Stimulated activated CD8-positive, alpha-beta memory T cell treated with anti-CD3 and anti-CD28 coated beads, Interleukin-12 subunit alpha, Interleukin-12 subunit beta, amount 100 ng/mL, for 4 hours (primary cell): ENCODE measurements at regions not wholly inside any gene's neighbourhood (a gene's known extent, or its start where the extent isn't known, plus 50 kb on each side); places are given as distances from the start of the nearest gene placed in this dataset.
"Not testable (repeated sequence)": the region's sequence is repeated elsewhere in the genome, so short reads cannot be mapped to it uniquely, and the experiment has no call there.

ENCODE experiments used
- DNase-seq: peaks from one replicate; pipeline ENCODE4 v3.0.0-alpha.2; 2020; ENCODE audit warnings: low read depth

- no peak for DNase-seq
Measured at GRCh38 chr2:106257830-106258229, 63.7 kb upstream of the UXS1 start.

- no peak for DNase-seq
Measured at GRCh38 chr2:106257135-106257534, 63.0 kb upstream of the UXS1 start.

DNA sequence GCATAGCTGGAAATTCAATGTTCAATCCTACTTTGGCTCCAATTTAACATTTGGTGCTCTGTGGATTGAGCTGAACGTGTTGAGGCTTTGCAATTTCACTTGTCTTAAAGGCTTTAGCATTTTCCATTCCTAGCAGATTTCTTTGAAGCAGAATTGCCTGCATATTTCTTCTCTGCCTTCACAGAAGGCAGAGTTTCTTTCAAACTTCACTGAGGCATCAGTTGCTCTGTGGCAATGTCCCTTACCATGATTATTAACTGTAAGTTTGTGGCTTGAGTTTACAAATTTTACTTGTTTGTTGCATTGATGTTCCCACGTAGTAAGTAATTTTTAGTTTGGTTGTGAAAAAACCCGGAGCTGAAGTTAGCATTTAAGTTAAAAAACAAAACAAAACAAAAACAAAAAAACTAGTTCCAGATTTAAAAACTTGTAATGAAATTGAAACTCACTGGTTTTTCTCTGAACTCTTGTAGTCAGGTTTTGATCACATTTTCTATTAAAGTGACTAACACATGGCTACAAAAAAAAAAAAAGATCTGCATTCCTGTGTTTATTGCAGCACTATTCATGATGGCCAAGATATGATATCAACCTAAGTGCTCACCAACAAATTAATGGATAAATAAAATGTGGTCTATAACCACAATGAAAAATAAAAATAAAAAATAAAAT is 55.2 kb upstream of the UXS1 start:
- DNase-seq = not testable (repeated sequence)

DNA sequence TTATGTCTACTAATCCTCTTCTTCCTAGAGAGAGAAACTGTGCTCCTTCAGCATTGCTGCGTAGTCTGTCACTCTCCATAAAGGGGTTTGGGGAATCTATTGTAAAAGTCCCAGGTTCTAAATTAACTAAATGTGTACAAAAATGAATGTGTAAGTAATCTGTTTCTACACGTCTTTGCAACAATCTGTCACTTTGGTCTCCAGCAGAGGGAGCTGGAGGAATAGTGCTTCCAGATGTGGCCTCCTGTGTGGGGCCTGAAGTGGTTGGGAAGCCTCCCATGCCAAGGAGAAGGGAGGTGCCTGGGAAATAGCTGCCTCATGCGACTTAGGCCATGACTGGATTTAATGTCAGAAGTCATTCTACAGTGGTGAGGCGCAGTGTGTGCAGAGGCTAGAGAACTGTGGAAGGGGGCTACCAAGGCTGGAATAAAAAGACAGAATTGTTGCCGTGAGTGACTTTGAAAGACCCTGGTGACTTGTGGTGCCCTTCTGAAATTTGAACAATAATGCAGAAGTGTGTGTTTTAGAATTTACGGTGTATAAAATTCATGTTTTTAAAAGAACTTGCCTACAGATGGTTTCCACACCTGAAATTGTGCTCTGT is 54.5 kb upstream of the UXS1 start:
- DNase-seq = not testable (repeated sequence)
